D721Med (cell line): ENCODE measurements at regions not wholly inside any gene's neighbourhood (a gene's known extent, or its start where the extent isn't known, plus 50 kb on each side); places are given as distances from the start of the nearest gene placed in this dataset.

Source experiments
- DNase-seq: peaks from one replicate; pipeline ENCODE4 v3.0.0; 2011; ENCODE audit warnings: low spot score; ENCODE audit not compliant: insufficient read length
- FAIRE-seq: peaks from 2 replicates; lab custom pipeline; 2011; peaks lifted over from hg19 to GRCh38; lab: Jason Lieb, UNC
- TF ChIP-seq, protein P1 (sequence below): IDR thresholded peaks from 2 replicates; pipeline ENCODE4 v1.5.1; 2012; ENCODE audit warnings: mild to moderate bottlenecking, control low read depth; ENCODE audit not compliant: insufficient read depth; ENCODE audit errors: missing control alignments

DNA sequence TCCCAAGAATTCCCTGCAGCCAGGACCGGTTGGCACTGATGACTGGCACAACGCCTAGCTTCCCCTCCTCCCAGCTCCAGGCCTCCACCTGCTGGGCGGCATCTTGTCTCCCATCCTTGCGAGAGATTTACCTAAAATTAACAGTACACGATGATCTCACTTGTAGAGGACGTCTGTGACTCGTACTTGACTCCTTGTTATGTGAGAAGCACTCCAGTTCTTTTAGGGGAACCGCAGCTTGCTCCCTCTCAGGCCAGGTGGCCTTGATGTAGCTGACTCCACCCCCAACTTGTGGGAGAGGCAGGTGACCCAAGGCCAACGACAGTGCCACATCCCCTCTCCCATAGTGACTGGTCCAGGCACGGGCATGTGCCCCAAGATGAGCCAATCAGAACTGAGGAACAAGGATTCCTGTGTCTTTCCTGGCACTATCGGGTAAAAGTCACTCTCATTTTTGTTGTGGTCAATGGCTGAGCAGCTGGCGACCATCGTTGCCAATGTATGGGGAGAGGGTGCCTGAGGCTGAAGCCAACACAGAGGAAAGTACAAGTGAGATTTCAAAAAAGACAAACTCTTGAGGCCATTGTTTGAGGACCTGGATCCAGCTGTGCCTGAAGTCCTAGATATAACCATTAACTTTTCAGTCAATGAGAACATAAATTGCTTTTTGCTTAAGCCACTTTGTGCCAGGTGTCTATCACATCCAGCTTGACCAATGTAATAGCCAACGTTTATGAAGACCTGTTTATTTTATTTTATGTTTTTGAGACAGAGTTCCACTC lies 208.7 kb downstream of the RBM19 start:
- TF ChIP-seq, protein P1, sequence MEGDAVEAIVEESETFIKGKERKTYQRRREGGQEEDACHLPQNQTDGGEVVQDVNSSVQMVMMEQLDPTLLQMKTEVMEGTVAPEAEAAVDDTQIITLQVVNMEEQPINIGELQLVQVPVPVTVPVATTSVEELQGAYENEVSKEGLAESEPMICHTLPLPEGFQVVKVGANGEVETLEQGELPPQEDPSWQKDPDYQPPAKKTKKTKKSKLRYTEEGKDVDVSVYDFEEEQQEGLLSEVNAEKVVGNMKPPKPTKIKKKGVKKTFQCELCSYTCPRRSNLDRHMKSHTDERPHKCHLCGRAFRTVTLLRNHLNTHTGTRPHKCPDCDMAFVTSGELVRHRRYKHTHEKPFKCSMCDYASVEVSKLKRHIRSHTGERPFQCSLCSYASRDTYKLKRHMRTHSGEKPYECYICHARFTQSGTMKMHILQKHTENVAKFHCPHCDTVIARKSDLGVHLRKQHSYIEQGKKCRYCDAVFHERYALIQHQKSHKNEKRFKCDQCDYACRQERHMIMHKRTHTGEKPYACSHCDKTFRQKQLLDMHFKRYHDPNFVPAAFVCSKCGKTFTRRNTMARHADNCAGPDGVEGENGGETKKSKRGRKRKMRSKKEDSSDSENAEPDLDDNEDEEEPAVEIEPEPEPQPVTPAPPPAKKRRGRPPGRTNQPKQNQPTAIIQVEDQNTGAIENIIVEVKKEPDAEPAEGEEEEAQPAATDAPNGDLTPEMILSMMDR = peak; percentile 27
- FAIRE-seq (no peak), DNase-seq (no peak)

DNA sequence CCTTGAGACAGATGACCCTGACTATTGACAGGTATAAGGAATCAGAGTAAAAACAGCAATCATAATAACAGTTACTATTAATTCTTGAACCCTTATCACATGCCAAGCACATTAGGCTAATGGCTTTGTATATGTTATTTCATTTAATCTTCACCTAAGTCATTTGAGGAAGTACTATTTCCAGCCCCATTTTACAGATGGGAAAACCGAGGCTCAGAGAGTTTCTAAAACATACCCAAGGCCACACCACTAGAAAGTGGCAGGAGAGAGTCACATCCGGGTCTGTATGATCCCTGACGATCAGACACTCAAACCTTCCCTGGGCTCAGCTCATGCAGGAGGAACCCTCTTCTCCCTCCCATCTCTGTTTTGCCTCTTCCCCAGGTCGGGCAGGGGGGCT lies 209.5 kb downstream of the RBM19 start:
- TF ChIP-seq, protein P1 = no peak
- no peak for DNase-seq
- no peak for FAIRE-seq

DNA sequence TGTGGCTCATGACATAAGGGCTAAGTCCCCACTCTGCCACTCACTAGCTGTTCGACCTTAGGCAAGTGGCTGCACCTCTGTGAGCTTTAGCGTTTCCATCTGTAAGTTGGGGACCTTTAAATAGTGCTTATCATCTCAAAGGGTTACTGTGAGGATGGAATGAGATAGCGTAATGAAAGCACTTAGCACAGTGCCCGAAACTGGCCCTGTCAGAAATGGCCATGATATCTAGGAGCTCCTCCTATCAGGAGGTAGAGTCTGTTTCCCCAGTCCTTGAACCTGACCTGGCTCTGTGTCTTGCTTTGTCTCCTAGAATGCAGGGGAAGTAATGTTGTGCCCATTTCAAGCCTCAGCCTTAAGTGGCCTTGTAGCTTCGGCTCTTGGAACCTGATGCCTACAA lies 211.0 kb downstream of the RBM19 start:
- TF ChIP-seq, protein P1 = no peak
- DNase-seq (no peak), FAIRE-seq (no peak)

DNA sequence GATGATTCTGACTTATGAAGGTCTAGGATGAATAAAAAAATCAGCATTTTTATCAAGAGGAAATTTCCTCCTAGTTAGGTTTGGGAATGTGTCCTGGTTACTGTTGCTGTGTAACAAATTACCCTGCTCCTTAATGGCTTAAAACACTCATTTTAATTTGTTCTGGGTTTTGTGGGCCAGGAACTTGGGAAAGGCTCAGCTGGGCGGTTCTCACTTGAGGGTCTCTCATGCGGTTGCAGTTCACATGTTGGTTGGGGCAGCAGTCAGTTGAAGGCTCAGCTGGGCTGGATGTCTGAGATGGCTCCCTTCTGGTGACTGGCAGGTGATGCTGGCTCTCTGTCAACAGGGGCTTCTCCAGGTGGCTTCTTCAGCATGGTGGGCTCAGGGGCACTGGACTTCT lies 214.6 kb downstream of the RBM19 start:
- FAIRE-seq (no peak), DNase-seq (no peak)
- TF ChIP-seq, protein P1 = no peak

DNA sequence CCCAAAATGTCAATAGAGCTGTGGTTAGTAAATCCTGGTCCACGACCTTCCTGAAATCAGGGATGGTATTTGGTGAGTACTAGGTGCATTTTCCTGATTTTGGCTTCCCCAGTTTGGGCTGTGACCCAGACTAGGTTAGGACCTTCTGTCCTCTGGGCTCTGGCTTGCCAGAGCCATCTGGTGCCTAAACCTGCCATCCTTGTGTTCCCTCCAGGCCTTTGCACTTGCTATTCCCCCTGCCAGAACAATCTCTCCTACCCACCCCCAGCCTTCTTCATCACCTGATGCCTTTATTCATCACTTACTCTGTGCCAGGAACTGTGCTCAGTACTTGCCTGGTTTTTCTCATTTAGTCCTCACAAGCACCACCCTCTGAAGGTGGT lies 216.7 kb downstream of the RBM19 start:
- TF ChIP-seq, protein P1 = no peak
- DNase-seq (no peak), FAIRE-seq (no peak)

DNA sequence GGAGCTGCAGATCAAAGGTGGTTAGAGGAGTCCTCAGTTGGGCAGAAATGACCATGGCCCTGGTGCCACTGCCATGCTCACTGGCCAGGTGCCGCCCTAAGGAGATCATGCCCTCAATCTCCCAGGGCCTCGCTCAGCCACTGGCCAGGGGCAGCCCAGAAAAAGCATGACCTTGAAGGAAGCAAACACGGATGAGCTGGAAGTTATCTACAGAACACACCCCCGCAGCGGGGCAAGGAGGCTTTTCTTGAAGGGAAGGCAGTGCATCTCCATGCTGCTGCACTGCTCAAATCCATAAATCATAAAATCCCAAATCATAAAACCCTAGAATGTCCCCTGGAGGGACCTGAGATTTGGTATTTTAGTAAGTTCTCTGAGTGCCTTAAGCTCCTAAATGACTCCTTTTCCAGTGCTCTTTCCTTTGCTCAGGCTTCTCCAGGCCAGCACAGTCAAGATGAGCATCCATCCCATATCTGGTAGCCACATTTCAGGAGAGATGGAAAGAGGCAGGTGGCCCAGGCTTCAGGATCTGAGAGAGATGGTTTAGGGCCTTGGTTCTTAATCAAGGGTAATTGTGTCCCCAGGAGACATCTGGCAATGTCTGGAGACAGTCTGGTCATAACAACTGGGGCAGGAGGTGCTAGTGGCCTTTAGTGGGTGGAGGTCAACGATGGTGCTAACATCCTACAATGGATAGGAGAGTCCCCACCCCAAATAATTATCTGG lies 217.3 kb downstream of the RBM19 start:
- FAIRE-seq (no peak), DNase-seq (no peak)
- TF ChIP-seq, protein P1 = no peak

DNA sequence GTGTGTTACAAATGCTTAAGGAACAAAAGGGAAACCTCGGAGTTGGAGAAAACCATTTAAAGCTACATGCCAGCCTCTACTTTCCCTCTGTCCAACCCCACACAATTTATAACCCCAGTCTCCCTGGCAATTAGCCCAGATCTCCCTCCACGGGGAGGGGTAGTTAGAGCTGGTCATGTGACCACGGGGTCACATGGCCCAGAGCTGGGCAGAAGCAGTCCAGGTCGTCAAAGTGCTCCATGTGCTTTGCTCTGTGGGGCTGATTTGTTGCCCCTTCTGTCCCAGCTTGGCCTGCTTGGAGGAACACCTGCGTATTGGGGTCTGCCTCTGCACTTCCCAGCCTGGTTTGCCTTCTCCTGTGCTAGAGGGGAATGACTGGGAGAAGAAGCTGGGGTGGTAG lies 219.1 kb downstream of the RBM19 start:
- DNase-seq = no peak
- TF ChIP-seq, protein P1 = no peak
- no peak for FAIRE-seq
